A172 (cell line): ENCODE measurements at regions not wholly inside any gene's neighbourhood (a gene's known extent, or its start where the extent isn't known, plus 50 kb on each side); places are given as distances from the start of the nearest gene placed in this dataset.
"Not testable (repeated sequence)": the region's sequence is repeated elsewhere in the genome, so short reads cannot be mapped to it uniquely, and the experiment has no call there.

ENCODE experiments used
- DNase-seq: peaks from one replicate; pipeline ENCODE4 v3.0.0-alpha.2; 2015; ENCODE audit warnings: low spot score

DNA sequence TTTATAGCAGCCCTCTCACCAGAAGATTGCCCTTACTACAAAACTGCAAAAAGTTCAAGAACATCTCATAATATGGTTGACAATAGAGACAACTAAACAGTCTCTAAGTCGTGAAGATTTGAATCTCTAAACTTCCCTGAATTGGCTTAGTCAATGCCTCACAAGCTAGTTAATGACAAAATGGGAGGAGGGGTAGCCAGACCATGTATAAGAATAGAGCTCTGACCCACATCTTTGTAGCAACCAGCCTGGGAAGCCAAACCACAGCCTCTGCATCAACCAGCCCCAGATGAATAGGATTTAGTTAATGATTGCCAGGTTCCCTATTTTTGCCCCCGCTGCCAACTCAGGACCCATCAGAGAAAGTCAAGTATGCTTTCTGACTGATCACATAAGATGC is 1265.9 kb upstream of the PCDH10 start:
- DNase-seq = not testable (repeated sequence)

DNA sequence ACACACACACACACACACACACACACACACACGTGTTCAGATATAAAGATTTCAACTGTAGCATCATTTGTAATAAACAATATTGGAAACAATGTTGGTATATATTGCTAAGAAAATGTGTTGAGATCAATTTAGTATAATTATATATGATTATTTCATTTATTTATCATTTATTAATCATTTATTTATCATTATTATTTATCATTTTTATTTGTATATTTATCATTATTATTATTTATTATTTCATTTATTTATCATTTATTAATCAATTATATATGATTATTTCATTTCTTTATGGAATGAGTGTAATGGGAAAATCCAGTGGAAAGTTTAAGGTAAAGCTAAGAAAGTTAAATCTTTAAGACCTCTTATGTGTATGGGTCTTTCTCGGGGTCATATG is 1223.4 kb upstream of the PCDH10 start:
- not testable (repeated sequence) for DNase-seq

DNA sequence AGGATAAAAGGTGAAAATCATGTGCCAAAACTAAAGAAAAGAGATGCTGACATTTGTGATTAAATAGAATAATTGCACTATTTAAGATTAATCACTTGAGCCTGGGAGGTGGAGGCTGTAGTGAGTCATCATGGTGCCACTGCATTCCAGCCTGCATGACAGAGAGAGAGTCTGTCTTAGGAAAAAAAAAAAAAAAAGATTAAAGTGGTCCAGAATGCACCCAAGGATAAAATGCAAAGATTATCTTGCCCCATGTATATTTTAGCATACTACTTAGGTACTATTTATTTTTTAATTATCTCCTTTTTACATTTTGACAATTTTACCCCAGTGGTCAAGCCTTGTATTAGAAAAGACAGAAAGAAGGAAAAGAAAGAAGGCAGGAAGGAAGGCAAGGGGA is 1181.4 kb upstream of the PCDH10 start:
- peak; percentile 33 for DNase-seq

DNA sequence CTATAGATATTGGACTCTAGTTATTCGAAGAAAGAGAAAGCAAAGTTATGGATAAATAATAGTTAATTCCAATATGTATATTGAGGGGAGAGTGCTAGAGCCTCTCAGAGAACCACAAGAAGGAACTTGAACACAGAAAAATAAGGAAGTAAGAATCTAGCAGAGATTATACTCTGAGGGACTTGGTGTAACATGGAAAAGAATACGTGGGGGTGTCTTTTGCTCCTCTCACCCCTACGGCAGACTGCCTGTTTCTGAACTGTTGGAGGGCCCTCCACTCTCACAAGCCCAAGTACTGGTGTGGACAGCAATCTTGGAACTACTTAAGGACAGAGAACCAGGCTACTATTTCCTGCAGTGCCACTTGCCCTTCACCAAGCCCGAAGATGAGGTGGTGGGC is 1174.4 kb upstream of the PCDH10 start:
- DNase-seq = no peak

DNA sequence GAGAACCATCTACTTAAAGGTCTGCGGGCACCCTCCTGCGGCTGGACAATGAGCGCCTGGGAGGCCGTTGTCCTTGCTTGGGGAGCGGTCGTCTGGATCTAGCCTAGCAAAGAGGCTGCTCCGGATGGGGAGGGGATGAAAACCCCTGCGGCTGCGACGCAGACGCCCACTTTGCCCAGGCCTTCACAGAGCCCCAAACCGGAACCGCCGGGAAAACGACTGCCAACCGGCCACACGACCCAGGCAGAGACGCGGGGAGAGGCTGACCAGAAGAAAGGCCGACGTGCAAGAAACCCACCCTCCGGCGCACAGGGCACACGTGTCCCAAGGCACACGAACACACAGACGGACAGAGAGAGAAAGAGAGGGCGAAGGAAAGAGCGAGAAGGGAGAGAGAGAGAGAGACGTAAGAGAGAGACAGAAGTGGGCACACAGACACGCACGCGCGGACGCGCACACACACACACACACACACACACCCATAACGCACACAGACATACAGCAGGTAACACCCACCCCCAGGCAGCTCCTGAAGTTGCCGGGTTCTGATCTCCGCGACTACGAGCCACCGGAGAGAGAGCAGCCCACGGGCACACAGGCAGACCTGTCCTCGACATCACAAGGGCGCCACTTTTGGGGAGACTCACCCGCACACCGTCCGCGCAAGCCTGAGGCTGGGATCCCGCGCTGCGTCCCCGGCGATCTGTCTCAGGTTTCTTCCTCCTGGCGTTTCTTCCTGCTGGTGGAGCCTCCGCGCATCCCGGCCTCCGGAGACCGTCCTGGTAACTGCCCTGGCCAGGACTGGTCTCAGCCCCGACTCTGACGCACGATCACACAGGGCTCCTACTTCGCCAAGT is 1173.6 kb upstream of the PCDH10 start:
- not testable (repeated sequence) for DNase-seq

DNA sequence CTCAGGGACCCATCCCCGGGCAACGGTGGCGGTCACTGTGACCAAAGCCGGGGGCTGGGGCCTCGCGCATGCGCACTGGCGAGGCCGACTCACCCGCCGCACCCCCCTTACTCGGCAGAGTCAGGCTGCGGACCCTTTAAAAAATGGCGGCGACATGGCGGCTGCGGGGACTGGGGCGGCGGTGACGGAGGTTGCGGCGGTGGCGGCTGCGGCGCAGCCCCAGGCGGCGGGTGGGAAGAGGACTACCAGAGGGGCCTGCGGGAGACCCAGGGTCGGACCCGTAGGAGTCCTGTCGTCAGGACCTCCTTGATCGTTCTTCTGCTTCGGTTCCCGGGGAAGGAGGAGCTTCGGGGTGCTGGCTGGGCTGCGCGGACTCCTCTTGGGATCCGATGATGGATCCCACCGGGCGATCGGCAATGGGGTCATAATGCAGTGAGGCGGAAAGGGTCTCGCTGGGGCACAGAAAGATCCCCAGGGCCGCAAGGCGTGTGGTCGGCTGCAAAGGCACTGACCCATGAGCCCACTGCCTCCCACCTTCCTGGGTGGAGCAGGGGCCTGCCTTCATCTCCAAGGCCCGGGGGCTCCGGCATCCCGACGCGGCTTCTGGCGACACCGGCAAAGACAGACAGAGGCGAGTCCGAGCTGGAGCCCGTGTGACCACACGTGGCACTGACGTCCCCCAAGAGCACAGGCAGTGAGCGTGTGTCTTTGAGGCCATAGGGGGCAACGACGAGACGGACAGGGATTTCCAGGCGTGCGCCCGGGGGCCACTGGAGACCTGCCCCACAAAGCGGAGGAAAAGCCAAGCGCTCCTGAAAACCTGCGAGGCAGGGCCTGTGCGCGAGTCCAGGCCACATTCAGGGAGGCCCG is 1172.7 kb upstream of the PCDH10 start:
- DNase-seq = not testable (repeated sequence)

DNA sequence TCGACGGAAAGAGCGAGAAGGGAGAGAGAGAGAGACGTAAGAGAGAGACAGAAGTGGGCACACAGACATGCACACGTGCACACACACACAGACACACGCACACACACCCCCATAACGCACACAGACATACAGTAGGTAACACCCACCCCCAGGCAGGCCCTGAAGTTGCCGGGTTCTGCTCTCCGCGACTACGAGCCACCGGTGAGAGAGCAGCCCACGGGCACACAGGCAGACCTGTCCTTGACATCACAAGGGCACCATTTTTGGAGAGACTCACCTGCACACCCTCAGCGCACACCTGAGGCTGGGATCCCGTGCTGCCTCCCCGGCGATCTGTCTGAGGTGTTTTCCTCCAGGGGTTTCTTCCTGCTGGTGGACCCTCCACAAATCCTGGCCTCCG is 1171.0 kb upstream of the PCDH10 start:
- DNase-seq = no peak

DNA sequence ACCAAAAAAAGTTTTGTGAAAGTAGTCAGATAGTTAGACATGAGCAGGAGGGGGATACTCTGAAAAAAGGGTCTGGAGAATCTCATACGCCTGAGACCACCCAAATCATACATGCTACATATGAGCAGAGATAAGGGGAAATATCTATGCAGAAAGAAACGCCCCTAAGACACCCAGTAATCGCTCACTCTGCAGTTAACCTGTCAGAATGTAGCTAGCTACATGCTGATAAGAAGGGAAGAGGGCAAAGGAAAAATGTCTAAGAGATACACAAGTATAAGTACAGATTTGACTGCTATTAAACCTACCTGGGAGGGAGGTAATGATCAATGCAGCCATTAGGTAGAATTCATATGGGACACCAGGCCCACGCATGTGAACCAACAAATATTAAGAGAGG is 1159.5 kb upstream of the PCDH10 start:
- no peak for DNase-seq

DNA sequence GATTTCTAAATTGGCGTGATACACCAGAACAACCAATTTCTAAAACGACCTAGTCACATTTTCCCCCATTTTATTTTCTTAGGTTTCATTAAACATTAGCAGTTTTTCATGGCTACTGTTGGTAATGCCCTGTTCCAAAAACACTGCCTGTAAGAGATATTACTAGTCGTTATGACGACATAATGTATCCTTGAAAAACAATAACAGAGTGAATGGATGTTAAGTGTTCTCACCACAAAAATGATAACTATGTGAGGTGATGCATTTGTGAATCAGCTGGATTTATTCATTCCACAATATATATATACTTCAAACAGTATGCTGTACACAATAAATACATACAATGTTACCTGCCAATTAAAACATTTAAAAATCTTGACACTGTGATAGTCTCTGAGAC is 1147.6 kb upstream of the PCDH10 start:
- DNase-seq = peak; percentile 66

DNA sequence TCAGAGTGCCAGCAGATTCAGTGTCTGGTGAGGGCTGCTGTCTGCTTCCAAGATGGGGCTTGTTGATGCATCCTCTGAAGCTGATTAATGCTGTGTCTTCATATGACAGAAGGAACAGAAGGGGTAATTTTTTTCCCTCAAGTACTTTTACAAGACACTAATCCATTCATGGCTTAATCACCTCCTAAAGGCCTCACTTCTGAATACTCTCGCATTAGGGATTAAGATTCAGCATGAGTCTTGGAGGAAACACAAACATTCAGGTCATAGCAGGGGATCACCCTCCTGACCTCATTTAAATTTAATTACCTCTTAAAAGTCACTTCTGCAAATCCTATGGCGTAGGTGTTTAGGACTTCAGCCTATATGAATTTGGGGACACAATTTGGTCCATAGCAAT is 1145.5 kb upstream of the PCDH10 start:
- no peak for DNase-seq

DNA sequence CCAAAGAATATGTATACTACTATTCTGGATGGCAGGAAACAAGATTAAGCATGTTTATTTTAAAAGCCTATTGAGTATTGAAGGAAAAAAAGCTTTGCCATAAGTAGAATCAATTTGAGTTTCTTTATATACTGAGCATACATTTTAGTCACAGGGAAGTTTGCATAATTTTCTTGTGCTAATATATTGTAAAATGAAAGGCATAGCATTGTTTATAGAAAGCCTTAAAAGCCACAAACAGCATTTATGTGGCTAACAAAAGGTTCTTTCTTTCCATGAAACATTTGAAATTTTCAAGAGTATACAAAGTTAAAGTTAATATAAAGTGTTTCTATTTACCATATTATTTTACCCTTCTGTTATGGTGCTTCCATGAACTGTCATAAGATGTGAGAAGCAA is 1133.8 kb upstream of the PCDH10 start:
- DNase-seq = no peak

DNA sequence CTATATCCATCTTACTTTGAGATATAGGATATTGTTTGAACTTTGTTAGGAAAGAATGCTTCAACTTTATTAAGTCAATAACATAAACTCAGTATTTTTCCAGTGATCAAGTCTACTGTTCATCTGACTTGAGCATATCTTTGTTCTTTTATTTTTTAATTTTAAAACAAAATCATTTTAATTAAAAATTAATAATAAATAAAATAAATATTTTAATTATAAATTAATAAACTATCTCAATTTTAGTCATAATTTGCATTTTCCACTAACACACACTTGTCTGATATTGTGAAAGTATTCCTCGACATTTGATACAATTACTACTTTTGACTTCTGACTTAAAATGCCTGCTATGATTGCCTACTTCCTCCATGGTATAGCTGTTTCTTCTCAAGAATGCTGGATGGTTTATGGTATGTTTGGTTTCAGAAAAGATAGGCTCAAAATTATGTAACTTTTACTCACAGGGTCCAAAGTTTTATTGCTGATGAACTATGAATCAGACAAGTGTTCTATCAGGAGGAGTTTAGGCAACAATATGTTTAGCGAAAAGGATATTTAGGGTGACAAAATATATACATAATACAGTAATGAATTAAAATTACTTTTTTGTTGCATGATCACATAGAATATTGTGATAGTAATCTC is 1132.3 kb upstream of the PCDH10 start:
- DNase-seq = no peak

DNA sequence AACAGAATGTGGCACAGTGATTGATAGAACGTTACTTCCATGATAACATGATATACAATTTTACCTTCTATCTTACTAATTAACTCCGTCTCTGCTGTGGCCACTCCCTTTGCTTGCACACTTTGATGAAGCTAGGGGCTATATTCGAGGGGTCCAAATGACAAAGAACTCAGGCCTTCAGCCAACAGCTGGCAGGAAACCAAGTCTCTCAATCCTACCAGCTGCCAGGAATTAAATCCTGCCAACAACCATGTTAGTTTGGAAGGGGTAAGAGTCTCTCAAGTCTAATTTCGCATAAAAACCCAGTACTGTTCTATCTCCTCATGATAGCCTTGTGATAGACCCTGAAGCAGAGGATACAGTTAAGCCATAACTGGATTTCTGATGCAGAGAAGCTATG is 1122.9 kb upstream of the PCDH10 start:
- DNase-seq = no peak

DNA sequence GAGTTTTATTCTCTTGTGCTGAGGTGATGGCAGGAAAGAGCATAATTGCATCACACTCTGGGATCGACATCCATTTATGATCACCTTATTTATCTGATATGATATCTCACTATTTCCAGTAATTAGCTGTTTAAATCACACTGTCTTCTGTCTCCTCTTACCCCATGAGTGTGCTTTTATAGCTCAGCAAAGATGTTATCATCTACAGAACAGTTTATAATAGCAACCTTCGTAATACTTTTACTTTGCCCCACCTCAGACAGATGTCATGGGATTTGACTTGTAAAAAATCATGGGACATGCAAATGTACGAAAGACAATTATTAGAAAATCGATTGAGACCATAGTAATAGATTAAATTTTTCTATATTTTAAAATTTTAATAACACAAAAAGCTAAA is 1122.3 kb upstream of the PCDH10 start:
- DNase-seq = no peak

DNA sequence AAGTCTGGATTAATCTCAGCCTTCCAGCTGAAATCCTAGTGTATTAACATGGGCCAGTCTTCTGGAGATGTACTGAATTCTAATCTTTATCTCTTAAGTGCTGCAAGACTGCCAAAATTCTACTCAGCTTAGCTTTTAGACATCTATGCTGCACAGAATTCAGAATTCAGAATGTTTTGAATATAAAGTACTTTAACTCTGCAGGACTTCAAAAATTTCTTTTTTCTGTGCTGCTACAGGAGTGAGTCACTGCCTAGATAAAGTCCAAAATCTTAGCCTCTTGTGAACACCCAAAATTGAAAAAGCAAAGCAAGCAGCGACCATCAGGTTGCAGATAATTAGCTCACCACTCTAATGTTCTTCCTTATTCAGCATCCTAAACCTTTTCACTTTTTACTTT is 1092.6 kb upstream of the PCDH10 start:
- DNase-seq = no peak

DNA sequence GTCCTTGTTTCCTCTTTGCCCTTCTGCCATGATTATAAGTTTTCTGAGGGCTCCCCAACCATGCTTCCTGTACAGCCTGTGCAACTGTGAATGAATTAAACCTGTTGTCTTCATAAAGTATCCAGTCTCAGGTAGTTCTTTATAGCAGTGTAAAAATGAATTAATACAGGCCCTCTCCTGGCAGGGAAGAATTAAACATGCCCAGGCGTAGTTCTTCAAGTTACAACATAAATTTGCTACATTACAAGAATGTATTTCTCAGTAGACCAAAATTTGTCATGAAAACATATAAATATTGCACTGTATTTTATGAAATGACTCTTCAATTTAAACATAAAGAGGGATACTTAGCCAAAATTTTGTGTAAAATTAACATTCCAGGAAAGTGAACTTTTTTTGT is 1089.9 kb upstream of the PCDH10 start:
- no peak for DNase-seq

DNA sequence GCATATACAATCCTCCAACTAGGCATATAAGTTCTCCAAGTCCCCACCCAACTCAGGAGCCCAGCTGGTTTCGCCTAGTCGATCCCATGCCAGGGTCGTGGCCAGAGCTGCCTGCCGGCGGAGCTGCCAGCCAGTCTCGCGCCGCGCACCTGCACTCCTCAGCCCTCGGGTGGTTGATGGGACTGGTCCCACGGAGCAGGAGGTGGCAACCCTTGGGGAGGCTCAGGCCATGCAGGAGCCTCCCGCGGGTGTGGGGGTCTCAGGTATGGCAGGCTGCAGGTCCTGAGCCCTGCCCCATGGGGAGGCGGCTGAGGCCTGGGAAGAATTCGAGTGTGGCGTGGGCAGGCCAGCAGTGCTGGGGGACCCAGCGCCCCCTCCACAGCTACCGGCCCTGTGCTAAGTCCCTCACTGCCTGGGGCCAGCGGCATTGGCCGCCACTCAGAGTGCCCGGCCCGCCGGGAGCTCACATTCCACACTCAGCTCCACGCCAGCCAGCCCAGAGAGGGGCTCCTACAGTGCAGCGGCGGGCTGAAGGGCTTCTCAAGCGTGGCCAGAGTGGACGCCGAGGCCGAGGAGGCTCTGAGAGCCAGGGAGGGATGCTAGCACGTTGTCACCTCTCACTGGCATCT is 1086.4 kb upstream of the PCDH10 start:
- no peak for DNase-seq

DNA sequence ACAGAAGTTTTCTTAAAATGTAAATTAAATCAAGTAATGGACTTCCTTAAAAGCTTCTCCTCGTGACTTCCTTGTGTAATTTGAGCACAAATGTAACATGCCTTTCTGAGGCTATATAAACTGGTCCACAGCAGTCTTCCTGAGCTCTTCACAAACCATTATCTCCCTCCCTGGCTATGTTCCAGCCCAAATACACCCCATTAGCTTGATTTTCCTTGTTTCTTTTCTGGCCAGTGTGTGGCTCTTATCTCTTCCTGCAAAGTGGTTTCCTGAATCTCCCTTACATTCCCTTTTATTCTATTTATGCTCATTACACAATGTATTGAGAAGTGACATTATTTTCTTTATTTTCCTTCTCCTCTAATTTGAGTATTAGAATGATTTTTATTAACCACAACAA is 1085.3 kb upstream of the PCDH10 start:
- DNase-seq = no peak

DNA sequence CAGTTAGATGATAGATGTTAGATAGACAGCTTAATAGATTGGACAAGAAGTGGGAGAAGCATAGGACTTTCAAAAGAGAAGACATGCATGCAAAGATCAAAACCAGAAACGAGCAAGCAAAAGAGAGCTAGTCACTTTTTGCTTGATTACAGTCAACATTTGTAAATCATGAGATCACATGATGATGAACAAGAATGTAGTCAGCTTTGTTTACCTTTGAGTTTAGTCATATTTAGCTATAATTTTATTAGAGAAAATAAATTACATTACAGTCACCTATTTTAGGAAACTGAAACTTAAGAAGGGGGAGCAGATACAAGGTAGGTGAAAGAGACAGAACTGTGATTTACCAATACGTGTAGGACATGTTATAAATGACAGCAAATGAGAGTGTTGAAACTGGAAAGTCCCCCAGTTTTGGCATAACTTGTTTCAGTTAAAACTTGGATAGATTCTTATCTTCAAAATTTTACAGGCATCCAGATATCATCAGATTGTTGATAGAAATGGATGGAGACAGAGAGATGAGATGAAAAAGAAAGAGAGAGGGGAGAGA is 1083.1 kb upstream of the PCDH10 start:
- DNase-seq = peak; percentile 23

DNA sequence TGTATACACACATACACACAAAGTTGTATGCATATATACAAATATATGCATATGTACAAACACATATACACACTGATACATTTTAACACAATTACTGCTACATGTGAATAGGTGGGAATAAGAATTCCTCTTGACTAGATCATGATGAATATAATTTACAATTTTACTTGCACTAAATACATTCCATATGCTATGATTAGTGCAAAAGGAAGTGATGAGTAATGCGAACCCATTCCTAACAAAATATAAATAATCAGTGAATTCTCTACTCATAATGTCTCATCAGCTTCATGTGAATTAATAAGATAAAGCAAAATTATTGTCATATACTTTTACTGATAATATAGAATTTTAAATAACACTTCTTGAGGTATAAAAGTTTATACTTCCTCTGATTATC is 1077.3 kb upstream of the PCDH10 start:
- DNase-seq = no peak

DNA sequence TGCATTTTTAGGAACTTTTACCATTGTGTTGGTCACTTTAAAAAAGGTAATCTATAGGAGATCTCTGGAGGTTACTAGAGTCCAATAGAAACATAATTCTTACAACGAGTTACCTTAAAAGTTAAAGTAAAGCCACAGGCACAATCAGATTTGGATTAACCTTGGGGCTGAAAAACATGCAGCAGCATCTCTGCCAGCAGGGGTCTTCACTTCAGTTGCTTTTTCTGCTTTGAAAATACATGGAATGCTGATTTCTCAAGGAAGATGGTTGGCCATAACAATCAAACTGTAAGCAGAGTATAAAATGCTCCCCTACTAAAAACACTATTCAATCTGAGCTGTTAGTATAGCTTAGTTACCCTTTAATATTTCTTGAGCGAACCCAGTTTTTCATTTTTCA is 1072.3 kb upstream of the PCDH10 start:
- no peak for DNase-seq

DNA sequence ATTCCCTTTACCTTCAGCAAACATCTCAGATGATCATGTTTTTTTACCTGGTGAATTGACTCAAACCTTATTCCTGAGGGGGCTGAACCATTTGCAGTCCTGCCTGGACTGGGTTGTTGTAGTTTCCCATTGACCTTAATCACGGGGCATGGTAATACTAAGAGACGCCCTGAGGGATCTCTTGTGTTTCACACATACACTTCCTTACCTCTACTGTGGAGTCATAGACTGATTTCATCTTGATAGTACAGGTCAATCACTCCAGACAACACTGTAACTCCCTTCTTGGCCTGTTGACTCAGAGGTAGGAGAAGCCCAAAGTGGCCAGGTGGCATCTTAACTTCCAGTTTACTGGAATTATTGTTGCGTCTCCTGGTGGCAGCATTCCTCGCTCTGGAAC is 1064.0 kb upstream of the PCDH10 start:
- DNase-seq = no peak
